ENCODE measurements at regions not wholly inside any gene's neighbourhood (a gene's known extent, or its start where the extent isn't known, plus 50 kb on each side); places are given as distances from the start of the nearest gene placed in this dataset.

GRCh38 chr5:174310243-174310642, 264.7 kb downstream of the NSG2 start:
- TF ChIP-seq CTCF (conservative IDR thresholded peaks at IDR 0.05 in 1 of 2, IDR thresholded peaks at IDR 0.05 in 1 of 2; ENCODE audit: low read depth in 1 of 2, low read length in 2 of 2) = no peak
- no peak for TF ChIP-seq EZH2 (IDR thresholded peaks at IDR 0.05; ENCODE audit: low read length, missing control alignments)
